Activated CD8-positive, alpha-beta memory T cell treated with anti-CD3 and anti-CD28 coated beads, Interleukin-2, amount 10 ng/mL, durations not matched to agents 7 days and 5 days (primary cell): ENCODE measurements at regions not wholly inside any gene's neighbourhood (a gene's known extent, or its start where the extent isn't known, plus 50 kb on each side); places are given as distances from the start of the nearest gene placed in this dataset.
"Not testable (repeated sequence)": the region's sequence is repeated elsewhere in the genome, so short reads cannot be mapped to it uniquely, and the experiment has no call there.

Experiments used
- ATAC-seq: fragments of 150-1000 bp; cut with Tn5 transposase; one replicate; pipeline ENCODE4 v1.10.0; 2021; ENCODE audit warnings: moderate library complexity
- CTCF ChIA-PET: fragments of 350-600 bp; sonication (Branson Sonifier 250); formaldehyde crosslinking; loops from one replicate; lab custom pipeline; 2021; ENCODE audit warnings: antibody characterized with exemption; lab: Charles Lee
- DNase-seq: peaks from one replicate; pipeline ENCODE4 v3.0.0-alpha.2; 2020
- H3K27ac Mint-ChIP-seq: one replicate; pipeline ENCODE4 v1.8.0; 2021; ENCODE audit warnings: mild to moderate bottlenecking, mixed read lengths
- H3K27me3 Mint-ChIP-seq: one replicate; pipeline ENCODE4 v1.8.0; 2021; ENCODE audit warnings: mixed read lengths
- H3K36me3 Mint-ChIP-seq: one replicate; pipeline ENCODE4 v1.8.0; 2021; ENCODE audit warnings: mild to moderate bottlenecking, mixed read lengths
- H3K4me1 Mint-ChIP-seq: one replicate; pipeline ENCODE4 v1.8.0; 2021; ENCODE audit warnings: mixed read lengths
- H3K4me3 Mint-ChIP-seq: one replicate; pipeline ENCODE4 v1.8.0; 2021; ENCODE audit warnings: mild to moderate bottlenecking, moderate library complexity, mixed read lengths
- H3K9me3 Mint-ChIP-seq: one replicate; pipeline ENCODE4 v1.8.0; 2022; ENCODE audit warnings: low read depth, mixed read lengths

DNA sequence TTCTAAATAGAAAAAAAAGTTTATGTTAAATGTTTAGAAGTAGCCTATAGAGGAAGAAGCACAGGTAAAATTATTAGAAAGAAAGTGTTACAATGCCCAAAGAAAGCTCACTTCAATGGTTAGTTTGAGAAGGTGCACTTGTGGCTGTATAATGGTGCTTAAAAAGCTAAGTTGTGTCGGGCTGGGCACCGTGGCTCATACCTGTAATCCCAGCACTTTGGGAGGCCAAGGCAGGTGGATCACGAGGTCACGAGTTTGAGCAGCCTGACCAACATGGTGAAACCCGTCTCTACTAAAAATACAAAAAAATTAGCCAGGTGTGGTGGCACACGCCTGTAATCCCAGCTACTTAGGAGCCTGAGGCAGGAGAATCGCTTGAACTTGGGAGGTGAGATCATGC lies 355.7 kb upstream of the ANKRD30A start:
- H3K4me1 Mint-ChIP-seq, ATAC-seq, CTCF ChIA-PET: not testable (repeated sequence)

DNA sequence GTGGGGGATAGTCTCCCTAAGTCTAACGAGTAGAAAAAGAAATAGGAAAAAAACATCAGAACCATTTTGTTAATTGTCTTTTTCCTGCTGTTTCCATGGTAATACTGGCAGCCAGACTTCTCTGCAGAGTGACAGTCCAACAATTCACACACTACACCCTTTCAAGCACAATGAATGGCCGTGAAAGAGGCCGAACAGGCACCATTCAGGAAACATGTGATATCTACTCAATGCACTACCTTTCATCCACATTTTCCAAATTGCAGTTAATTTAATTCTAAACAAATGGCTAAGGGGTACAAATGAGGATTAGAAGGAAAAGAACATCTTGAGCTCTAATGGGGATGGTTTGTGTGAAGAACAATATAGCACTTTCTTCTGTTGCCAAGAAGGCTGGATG lies 358.5 kb upstream of the ANKRD30A start:
- H3K4me3 Mint-ChIP-seq, result no peak overlapping the region
- no peaks in the 10 kb centered on the region for H3K27me3 Mint-ChIP-seq
- H3K36me3 Mint-ChIP-seq, result no peaks in the 10 kb centered on the region
- no peak for ATAC-seq
- H3K27ac Mint-ChIP-seq, result no peak overlapping the region
- DNase-seq, result no peak
- peaks cover 5% of the 10 kb centered on the region for H3K9me3 Mint-ChIP-seq
- H3K4me1 Mint-ChIP-seq, result no peaks in the 10 kb centered on the region
- CTCF ChIA-PET, result no interaction called here

More for the DNA sequence above, 355.7 kb upstream of the ANKRD30A start:
- H3K27ac Mint-ChIP-seq, H3K27me3 Mint-ChIP-seq, H3K36me3 Mint-ChIP-seq, DNase-seq, H3K9me3 Mint-ChIP-seq, H3K4me3 Mint-ChIP-seq: not testable (repeated sequence)

DNA sequence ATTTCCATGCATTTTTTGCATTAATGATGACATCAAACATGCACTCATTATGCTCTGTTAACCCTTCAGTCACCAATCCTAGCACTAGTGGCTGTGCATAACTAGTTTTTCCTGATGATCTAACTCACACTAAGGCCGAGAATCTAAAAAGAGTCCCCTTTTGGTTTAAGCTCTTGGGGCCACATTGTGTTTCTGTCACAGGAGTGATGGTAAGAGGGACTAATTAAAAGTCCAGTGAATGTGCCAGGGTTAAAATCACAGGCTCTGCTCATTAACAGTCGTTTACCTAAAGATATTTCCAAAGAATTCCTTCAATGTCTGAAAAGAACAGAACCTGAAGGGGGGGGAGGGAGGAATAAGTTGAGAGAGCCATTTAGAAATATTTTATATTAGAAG lies 359.0 kb upstream of the ANKRD30A start:
- Mint-ChIP-seq H3K9me3 (peaks cover 5% of the 10 kb centered on the region), H3K4me1 (no peaks in the 10 kb centered on the region), H3K27me3 (no peaks in the 10 kb centered on the region), H3K4me3 (no peak overlapping the region), H3K36me3 (no peaks in the 10 kb centered on the region), H3K27ac (no peak overlapping the region)
- DNase-seq (no peak), ATAC-seq (no peak)
- CTCF ChIA-PET, result no interaction called here

DNA sequence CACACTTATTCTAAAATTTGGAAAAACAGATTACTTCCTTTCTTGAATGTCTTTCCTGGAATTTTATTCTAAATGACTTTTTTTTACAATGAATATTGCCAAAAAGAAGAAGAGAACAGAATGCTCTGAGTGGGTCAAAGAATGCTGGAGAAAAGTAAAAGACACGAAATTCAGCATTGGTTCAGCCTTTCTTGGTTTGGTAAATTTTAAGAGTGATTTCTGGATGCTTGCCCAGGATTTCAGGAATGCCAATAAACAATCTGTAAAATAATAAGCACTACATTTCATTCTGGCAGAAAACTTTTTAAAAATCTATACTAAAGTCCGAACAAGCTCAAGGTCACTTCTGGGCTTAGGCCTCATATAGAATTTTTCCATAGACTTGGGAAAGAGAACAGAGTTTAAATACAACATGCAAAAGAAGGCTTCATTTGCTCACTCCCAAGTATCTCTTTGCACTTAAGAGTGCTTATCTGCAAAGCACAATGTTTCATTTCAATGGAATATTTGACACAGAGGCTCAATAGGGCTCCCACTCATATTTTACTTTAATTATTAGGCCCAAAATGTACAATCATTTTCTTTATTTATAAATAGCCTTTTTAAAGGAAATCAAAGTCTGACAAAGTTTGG lies 359.5 kb upstream of the ANKRD30A start:
- DNase-seq (no peak), ATAC-seq (no peak)
- CTCF ChIA-PET, result no interaction called here

DNA sequence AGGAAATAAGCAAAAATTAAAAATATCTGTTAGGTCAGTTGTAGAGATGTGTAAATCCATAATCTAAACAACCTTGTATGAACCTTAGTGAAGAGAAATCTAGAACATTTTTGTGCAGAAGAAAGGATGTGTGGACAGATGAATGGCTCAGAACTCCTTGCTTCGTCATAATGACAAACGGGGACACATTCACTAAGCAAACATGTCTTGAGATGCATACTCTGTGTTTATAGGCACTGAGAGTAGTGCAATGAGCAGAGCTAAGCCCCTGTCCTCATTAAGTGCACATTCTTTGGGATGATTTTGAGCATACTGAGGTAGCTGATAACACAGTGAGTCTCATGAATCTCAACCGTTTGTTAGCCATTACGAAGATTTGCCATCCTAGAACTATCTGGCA lies 360.6 kb upstream of the ANKRD30A start:
- Mint-ChIP-seq H3K27me3 (no peaks in the 10 kb centered on the region), H3K4me3 (no peak overlapping the region), H3K27ac (no peak overlapping the region), H3K36me3 (no peaks in the 10 kb centered on the region), H3K9me3 (peaks cover 7% of the 10 kb centered on the region), H3K4me1 (no peaks in the 10 kb centered on the region)
- ATAC-seq (no peak), DNase-seq (no peak)
- CTCF ChIA-PET, result no interaction called here

More for the DNA sequence above, 359.5 kb upstream of the ANKRD30A start:
- Mint-ChIP-seq H3K4me1 (no peaks in the 10 kb centered on the region), H3K9me3 (peaks cover 7% of the 10 kb centered on the region), H3K36me3 (no peaks in the 10 kb centered on the region), H3K27me3 (no peaks in the 10 kb centered on the region), H3K27ac (no peak overlapping the region), H3K4me3 (no peak overlapping the region)

DNA sequence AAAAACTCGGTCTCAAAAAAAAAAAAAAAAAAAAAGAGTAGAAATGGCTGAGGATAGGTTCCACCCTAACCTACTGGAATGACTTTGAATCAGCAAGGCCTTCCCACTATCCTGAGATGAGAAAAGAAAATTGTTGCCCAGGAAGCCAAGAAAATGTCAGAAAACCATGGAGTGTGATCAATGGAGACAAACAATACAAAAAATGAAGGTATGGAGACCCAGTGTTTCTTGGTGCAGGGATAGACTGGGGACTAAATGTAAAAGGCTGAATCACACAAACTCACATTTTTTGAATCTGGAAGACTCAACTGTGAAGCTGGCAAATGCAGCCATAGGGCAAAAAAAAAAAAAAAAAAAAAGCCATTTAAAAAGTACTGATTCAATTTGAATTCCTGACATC lies 364.3 kb upstream of the ANKRD30A start:
- ATAC-seq (no peak), DNase-seq (no peak)
- H3K4me3 Mint-ChIP-seq, result no peak overlapping the region
- H3K36me3 Mint-ChIP-seq, result no peaks in the 10 kb centered on the region
- CTCF ChIA-PET, result no interaction called here
- no peaks in the 10 kb centered on the region for H3K27me3 Mint-ChIP-seq
- peaks cover 3% of the 10 kb centered on the region for H3K9me3 Mint-ChIP-seq
- H3K4me1 Mint-ChIP-seq, result no peaks in the 10 kb centered on the region
- H3K27ac Mint-ChIP-seq, result no peak overlapping the region

DNA sequence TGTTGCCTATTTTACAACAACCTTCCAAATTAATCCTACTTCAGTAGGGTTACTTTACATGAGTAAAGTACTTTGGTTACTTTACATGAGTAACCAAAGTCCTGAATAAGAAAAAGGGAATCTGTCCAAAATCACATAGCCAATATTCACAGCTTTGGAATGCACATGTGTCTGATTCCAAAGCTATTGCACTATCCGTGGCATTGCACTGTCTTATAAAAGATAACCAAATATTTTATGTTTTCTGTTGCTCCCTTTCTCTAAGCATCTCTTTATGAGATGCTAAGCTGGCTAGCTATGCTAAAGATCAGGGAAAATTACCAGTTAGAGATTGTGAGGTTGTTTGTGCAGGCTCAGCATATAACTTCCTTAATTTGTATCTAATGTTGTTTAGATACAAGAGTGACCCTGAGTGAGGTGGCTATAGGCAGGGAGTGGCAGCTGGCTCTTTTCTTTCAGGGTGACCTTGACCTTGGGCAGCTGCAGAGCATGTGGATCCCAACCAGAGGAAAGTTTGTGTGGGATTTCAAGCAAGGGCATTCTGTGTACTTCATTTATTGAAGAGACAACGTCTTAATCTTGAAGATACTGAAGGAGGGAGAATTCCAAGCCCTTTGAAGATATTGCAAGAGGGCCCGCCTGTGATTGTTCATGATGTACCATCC lies 366.1 kb upstream of the ANKRD30A start:
- Mint-ChIP-seq H3K4me3 (no peak overlapping the region), H3K9me3 (peaks cover 7% of the 10 kb centered on the region), H3K27me3 (no peaks in the 10 kb centered on the region), H3K27ac (no peak overlapping the region), H3K36me3 (no peaks in the 10 kb centered on the region), H3K4me1 (no peaks in the 10 kb centered on the region)
- ATAC-seq (no peak), DNase-seq (no peak)
- CTCF ChIA-PET, result no interaction called here

DNA sequence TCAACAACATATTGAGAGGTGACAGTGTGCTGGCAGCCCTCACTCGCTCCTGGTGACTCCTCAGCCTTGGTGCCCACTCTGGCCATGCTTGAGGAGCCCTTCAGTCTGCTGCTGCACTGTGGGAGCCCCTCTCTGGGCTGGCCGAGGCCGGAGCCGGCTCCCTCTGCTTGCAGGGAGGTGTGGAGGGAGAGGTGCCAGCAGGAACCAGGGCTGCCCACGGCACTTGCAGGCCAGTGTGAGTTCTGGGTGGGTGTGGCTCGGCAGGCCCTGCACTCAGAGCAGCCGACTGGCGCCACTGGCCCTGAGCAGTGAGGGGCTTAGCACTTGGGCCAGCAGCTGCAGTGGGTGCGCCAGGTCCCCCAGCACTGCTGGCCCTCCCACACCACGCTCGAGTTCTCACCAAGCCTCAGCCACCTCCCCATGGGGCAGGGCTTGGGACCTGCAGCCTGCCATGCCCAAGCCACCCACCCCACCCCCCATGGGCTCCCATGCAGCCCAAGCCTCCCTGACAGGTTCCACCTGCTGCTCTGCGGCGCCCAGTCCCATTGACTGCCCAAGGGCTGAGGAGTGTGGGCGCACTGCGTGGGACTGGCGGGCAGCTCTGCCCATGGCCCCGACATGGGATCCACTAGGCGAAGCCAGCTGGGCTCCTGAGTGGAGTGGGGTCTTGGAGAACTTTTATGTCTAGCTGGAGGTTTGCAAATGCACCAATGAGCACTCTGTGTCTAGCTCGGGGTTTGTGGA lies 377.1 kb upstream of the ANKRD30A start:
- Mint-ChIP-seq H3K27ac (no peak overlapping the region), H3K9me3 (peaks cover 3% of the 10 kb centered on the region), H3K36me3 (no peaks in the 10 kb centered on the region), H3K4me1 (no peaks in the 10 kb centered on the region), H3K27me3 (no peaks in the 10 kb centered on the region), H3K4me3 (no peak overlapping the region)
- no peak for ATAC-seq
- CTCF ChIA-PET, result no interaction called here
- DNase-seq, result no peak

DNA sequence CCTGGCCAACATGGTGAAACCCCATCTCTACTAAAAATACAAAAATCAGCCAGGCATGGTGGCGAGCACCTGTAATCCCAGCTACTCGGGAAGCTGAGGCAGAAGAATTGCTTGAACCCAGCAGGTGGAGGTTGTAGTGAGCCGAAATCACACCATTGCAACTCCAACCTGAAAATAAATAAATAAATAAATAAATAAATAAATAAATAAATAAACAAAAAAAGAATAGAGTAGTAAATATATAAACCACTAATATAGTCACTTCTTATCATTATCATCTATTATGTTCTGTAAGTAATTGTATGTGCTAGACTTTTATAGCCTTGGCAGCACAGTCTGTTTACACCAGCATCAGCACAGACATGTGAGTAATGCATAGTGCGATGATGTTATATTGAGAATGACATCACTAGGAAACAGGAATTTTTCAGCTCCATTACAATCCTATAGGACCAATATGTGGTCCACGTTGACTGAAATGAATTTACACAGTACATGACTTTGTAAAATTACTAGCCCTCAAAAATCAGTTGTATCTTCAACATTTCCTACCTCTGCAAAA lies 385.4 kb upstream of the ANKRD30A start:
- ATAC-seq, result no peak
- CTCF ChIA-PET, result no interaction called here

DNA sequence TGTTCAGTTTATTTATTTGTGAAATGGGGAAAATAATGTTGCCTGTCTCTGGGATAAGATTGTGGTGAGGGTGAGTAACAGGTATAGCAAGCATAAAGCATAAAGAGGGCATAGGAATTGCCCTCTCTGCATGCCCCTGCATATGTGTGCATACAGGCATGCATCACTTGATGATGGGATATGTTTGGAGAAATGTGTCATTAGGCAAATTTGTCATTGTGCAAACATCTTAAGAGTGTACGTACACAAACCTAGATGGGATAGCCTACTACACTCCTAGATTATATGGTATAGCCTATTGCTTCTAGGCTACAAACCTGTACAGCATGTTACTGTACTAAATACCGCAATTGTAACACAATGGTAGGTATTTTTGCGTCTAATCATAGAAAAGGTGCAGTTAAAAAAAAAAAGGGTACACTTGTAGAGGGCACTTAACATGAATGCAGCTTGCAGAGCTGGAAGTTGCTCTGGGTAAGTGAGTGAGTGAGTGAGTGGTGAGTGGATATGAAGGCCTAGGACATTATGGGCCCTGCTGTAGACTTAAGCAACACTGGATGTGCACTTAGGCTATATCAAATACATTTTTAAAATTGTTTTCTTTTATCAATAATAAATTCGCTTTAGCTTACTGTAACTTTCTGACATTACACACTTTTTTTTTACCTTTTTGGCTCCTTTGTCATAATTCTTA lies 386.5 kb upstream of the ANKRD30A start:
- H3K27me3 Mint-ChIP-seq, result no peaks in the 10 kb centered on the region
- peaks cover 3% of the 10 kb centered on the region for H3K9me3 Mint-ChIP-seq
- no peaks in the 10 kb centered on the region for H3K4me1 Mint-ChIP-seq
- no peak overlapping the region for H3K27ac Mint-ChIP-seq
- CTCF ChIA-PET, result no interaction called here
- DNase-seq, result no peak
- no peaks in the 10 kb centered on the region for H3K36me3 Mint-ChIP-seq
- no peak overlapping the region for H3K4me3 Mint-ChIP-seq
- ATAC-seq, result no peak

More for the DNA sequence above, 385.4 kb upstream of the ANKRD30A start:
- peaks cover 3% of the 10 kb centered on the region for H3K9me3 Mint-ChIP-seq
- H3K36me3 Mint-ChIP-seq, result no peaks in the 10 kb centered on the region
- no peak overlapping the region for H3K4me3 Mint-ChIP-seq
- H3K27me3 Mint-ChIP-seq, result no peaks in the 10 kb centered on the region
- H3K4me1 Mint-ChIP-seq, result no peaks in the 10 kb centered on the region
- DNase-seq, result no peak
- no peak overlapping the region for H3K27ac Mint-ChIP-seq

DNA sequence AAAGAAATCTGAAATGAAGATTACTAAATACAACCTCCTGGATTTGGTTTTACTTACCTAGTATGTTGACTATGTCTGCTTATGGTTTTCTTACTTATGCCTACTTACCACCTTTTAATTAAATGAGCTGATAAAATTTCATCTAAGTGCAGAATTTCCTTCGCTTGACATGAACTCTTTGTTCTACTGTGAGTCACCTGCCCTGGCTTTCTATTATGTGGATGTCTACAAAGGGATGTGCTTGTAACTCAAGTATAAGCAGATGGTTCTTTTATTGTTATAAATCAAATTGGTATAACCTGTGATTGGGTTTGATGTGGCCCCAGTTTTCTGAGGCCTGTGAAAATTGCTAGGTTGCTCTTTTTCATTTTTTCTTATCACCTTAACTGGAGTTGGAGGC lies 389.1 kb upstream of the ANKRD30A start:
- ATAC-seq (no peak), DNase-seq (no peak)
- Mint-ChIP-seq H3K4me3 (no peak overlapping the region), H3K27ac (no peak overlapping the region), H3K27me3 (no peaks in the 10 kb centered on the region), H3K36me3 (no peaks in the 10 kb centered on the region), H3K4me1 (no peaks in the 10 kb centered on the region), H3K9me3 (peaks cover 11% of the 10 kb centered on the region)
- CTCF ChIA-PET, result no interaction called here

DNA sequence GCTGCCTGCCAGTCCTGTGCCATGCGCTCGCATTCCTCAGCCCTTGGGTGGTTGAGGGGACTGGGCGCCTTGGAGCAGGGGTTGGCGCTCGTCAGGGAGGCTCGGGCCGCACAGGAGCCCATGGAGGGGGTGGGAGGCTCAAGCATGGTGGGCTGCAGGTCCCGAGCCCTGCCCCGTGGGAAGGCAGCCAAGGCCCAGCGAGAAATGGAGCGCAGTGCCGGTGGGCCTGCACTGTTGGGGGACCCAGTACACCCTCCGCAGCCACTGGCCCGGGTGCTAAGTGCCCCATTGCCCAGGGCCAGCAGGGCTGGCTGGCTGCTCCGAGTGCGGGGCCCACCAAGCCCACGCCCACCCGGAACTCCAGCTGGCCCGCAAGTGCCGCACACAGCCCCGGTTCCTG lies 390.8 kb upstream of the ANKRD30A start:
- ATAC-seq, CTCF ChIA-PET, H3K4me1 Mint-ChIP-seq, H3K4me3 Mint-ChIP-seq, H3K27me3 Mint-ChIP-seq, DNase-seq, H3K36me3 Mint-ChIP-seq, H3K27ac Mint-ChIP-seq: not testable (repeated sequence)
- peaks cover 16% of the 10 kb centered on the region for H3K9me3 Mint-ChIP-seq

DNA sequence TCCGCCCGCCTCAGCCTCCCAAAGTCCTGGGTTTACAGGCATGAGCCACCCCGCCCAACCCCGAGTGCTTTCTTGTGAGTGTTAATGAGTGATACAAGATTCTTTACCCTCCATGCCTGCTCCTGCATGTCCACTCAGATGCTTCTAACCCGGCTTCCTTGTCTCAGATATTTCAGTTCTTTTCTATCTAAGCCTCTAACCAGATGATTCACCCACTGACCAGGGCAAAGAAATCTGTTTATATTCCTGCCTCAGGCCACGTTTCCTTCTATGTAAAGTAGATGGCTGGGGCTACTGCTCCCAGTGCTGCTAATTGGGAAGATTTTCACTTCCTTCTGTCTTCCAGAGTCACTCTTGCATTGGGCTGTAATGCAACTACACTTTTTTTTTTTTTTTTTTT lies 395.1 kb upstream of the ANKRD30A start:
- Mint-ChIP-seq H3K36me3 (no peaks in the 10 kb centered on the region), H3K4me1 (no peaks in the 10 kb centered on the region), H3K27me3 (no peaks in the 10 kb centered on the region), H3K27ac (no peak overlapping the region), H3K9me3 (peaks cover 15% of the 10 kb centered on the region), H3K4me3 (no peak overlapping the region)
- DNase-seq (no peak), ATAC-seq (no peak)
- CTCF ChIA-PET, result no interaction called here
